Stimulated activated naive CD8-positive, alpha-beta T cell treated with anti-CD3 and anti-CD28 coated beads, Interleukin-15, Interleukin-2, amounts not matched to agents 100 ng/mL and 50 ng/mL, for 24 hours (primary cell): ENCODE measurements at regions not wholly inside any gene's neighbourhood (a gene's known extent, or its start where the extent isn't known, plus 50 kb on each side); places are given as distances from the start of the nearest gene placed in this dataset.
A peak's percentile ranks its signal among the peaks of the same experiment; 100 is the strongest.

Experiments
- H3K27ac Mint-ChIP-seq: one replicate; pipeline ENCODE4 v1.8.0; 2021; ENCODE audit warnings: mild to moderate bottlenecking, mixed read lengths
- H3K27me3 Mint-ChIP-seq: one replicate; pipeline ENCODE4 v1.8.0; 2021; ENCODE audit warnings: mixed read lengths
- H3K36me3 Mint-ChIP-seq: one replicate; pipeline ENCODE4 v1.8.0; 2021; ENCODE audit warnings: low read depth, mixed read lengths
- H3K4me1 Mint-ChIP-seq: one replicate; pipeline ENCODE4 v1.8.0; 2021; ENCODE audit warnings: low read depth, mixed read lengths
- H3K4me3 Mint-ChIP-seq: one replicate; pipeline ENCODE4 v1.8.0; 2021; ENCODE audit warnings: mild to moderate bottlenecking, mixed read lengths
- H3K9me3 Mint-ChIP-seq: one replicate; pipeline ENCODE4 v1.8.0; 2021; ENCODE audit warnings: mixed read lengths

- Mint-ChIP-seq H3K27me3 (peaks cover 9% of the 10 kb centered on the region), H3K4me3 (no peak overlapping the region), H3K27ac (no peak overlapping the region), H3K9me3 (no peaks in the 10 kb centered on the region), H3K4me1 (no peaks in the 10 kb centered on the region), H3K36me3 (no peaks in the 10 kb centered on the region)
Observed at GRCh38 chr1:42041031-42041430, 112.2 kb upstream of the GUCA2B start.

- H3K27me3 Mint-ChIP-seq: peaks cover 9% of the 10 kb centered on the region
- H3K4me3 Mint-ChIP-seq: no peak overlapping the region
- no peaks in the 10 kb centered on the region for H3K4me1 Mint-ChIP-seq
- H3K9me3 Mint-ChIP-seq: no peaks in the 10 kb centered on the region
- H3K36me3 Mint-ChIP-seq: no peaks in the 10 kb centered on the region
- no peak overlapping the region for H3K27ac Mint-ChIP-seq
Observed at GRCh38 chr1:42040159-42040558, 113.1 kb upstream of the GUCA2B start.

- Mint-ChIP-seq H3K9me3 (no peaks in the 10 kb centered on the region), H3K36me3 (no peaks in the 10 kb centered on the region), H3K27me3 (peaks cover 4% of the 10 kb centered on the region), H3K4me1 (peaks cover 12% of the 10 kb centered on the region), H3K27ac (no peak overlapping the region), H3K4me3 (no peak overlapping the region)
Observed at GRCh38 chr1:42038261-42038660, 114.9 kb upstream of the GUCA2B start.

GRCh38 chr1:42037586-42037985, 115.6 kb upstream of the GUCA2B start:
- no peak overlapping the region for H3K4me3 Mint-ChIP-seq
- H3K9me3 Mint-ChIP-seq: no peaks in the 10 kb centered on the region
- no peaks in the 10 kb centered on the region for H3K36me3 Mint-ChIP-seq
- peaks cover 19% of the 10 kb centered on the region for H3K4me1 Mint-ChIP-seq
- H3K27me3 Mint-ChIP-seq: peaks cover 4% of the 10 kb centered on the region
- no peak overlapping the region for H3K27ac Mint-ChIP-seq

GRCh38 chr1:42037161-42037560, 116.0 kb upstream of the GUCA2B start:
- Mint-ChIP-seq H3K27me3 (peaks cover 4% of the 10 kb centered on the region), H3K9me3 (no peaks in the 10 kb centered on the region), H3K4me1 (peaks cover 23% of the 10 kb centered on the region), H3K4me3 (no peak overlapping the region), H3K36me3 (no peaks in the 10 kb centered on the region), H3K27ac (no peak overlapping the region)

- peaks cover 33% of the 10 kb centered on the region for H3K4me1 Mint-ChIP-seq
- H3K27ac Mint-ChIP-seq: no peak overlapping the region
- peak overlapping the region; percentile 82 for H3K4me3 Mint-ChIP-seq
- H3K9me3 Mint-ChIP-seq: no peaks in the 10 kb centered on the region
- peaks cover 4% of the 10 kb centered on the region for H3K27me3 Mint-ChIP-seq
- no peaks in the 10 kb centered on the region for H3K36me3 Mint-ChIP-seq
Observed at GRCh38 chr1:42035830-42036604, 117.2 kb upstream of the GUCA2B start.

- Mint-ChIP-seq H3K9me3 (no peaks in the 10 kb centered on the region), H3K4me3 (peak overlapping the region; percentile 87), H3K27me3 (peaks cover 4% of the 10 kb centered on the region), H3K27ac (no peak overlapping the region), H3K36me3 (no peaks in the 10 kb centered on the region), H3K4me1 (peaks cover 34% of the 10 kb centered on the region)
Observed at GRCh38 chr1:42035205-42035829, 116.6 kb upstream of the HIVEP3 start.

- Mint-ChIP-seq H3K4me1 (peaks cover 34% of the 10 kb centered on the region), H3K27ac (no peak overlapping the region), H3K36me3 (no peaks in the 10 kb centered on the region), H3K9me3 (no peaks in the 10 kb centered on the region), H3K4me3 (peak overlapping the region; percentile 87), H3K27me3 (peaks cover 4% of the 10 kb centered on the region)
Observed at GRCh38 chr1:42034426-42034825, 115.7 kb upstream of the HIVEP3 start.

GRCh38 chr1:42033629-42034028, 114.9 kb upstream of the HIVEP3 start:
- Mint-ChIP-seq H3K27ac (no peak overlapping the region), H3K36me3 (no peaks in the 10 kb centered on the region), H3K4me3 (no peak overlapping the region), H3K4me1 (peaks cover 34% of the 10 kb centered on the region), H3K27me3 (peaks cover 4% of the 10 kb centered on the region), H3K9me3 (no peaks in the 10 kb centered on the region)

- Mint-ChIP-seq H3K9me3 (peaks cover 5% of the 10 kb centered on the region), H3K36me3 (no peaks in the 10 kb centered on the region), H3K4me3 (no peak overlapping the region), H3K27ac (no peak overlapping the region), H3K27me3 (peaks cover 6% of the 10 kb centered on the region), H3K4me1 (peaks cover 27% of the 10 kb centered on the region)
Observed at GRCh38 chr1:42017730-42018129, 99.0 kb upstream of the HIVEP3 start.

- no peak overlapping the region for H3K4me3 Mint-ChIP-seq
- peaks cover 27% of the 10 kb centered on the region for H3K4me1 Mint-ChIP-seq
- no peak overlapping the region for H3K27ac Mint-ChIP-seq
Observed at GRCh38 chr1:42017259-42017658, 98.5 kb upstream of the HIVEP3 start.

GRCh38 chr1:42014823-42015222, 96.1 kb upstream of the HIVEP3 start:
- peaks cover 27% of the 10 kb centered on the region for H3K4me1 Mint-ChIP-seq
- H3K9me3 Mint-ChIP-seq: peaks cover 5% of the 10 kb centered on the region
- no peak overlapping the region for H3K27ac Mint-ChIP-seq
- peak overlapping the region; percentile 18 for H3K4me3 Mint-ChIP-seq
- H3K36me3 Mint-ChIP-seq: no peaks in the 10 kb centered on the region
- peaks cover 6% of the 10 kb centered on the region for H3K27me3 Mint-ChIP-seq

More at GRCh38 chr1:42017259-42017658, 98.5 kb upstream of the HIVEP3 start:
- Mint-ChIP-seq H3K27me3 (peaks cover 6% of the 10 kb centered on the region), H3K9me3 (peaks cover 5% of the 10 kb centered on the region), H3K36me3 (no peaks in the 10 kb centered on the region)

- peaks cover 6% of the 10 kb centered on the region for H3K27me3 Mint-ChIP-seq
- H3K4me1 Mint-ChIP-seq: peaks cover 32% of the 10 kb centered on the region
- H3K9me3 Mint-ChIP-seq: peaks cover 5% of the 10 kb centered on the region
- peak overlapping the region; percentile 45 for H3K27ac Mint-ChIP-seq
- H3K36me3 Mint-ChIP-seq: no peaks in the 10 kb centered on the region
- H3K4me3 Mint-ChIP-seq: peak overlapping the region; percentile 6
Observed at GRCh38 chr1:42013881-42014470, 95.3 kb upstream of the HIVEP3 start.

GRCh38 chr1:42012852-42013251, 94.1 kb upstream of the HIVEP3 start:
- H3K27me3 Mint-ChIP-seq: peaks cover 6% of the 10 kb centered on the region
- peaks cover 36% of the 10 kb centered on the region for H3K4me1 Mint-ChIP-seq
- H3K27ac Mint-ChIP-seq: no peak overlapping the region
- H3K36me3 Mint-ChIP-seq: no peaks in the 10 kb centered on the region
- H3K4me3 Mint-ChIP-seq: no peak overlapping the region
- H3K9me3 Mint-ChIP-seq: no peaks in the 10 kb centered on the region

GRCh38 chr1:42010381-42010780, 91.7 kb upstream of the HIVEP3 start:
- peaks cover 2% of the 10 kb centered on the region for H3K27me3 Mint-ChIP-seq
- H3K27ac Mint-ChIP-seq: no peak overlapping the region
- no peak overlapping the region for H3K4me3 Mint-ChIP-seq
- H3K4me1 Mint-ChIP-seq: peaks cover 28% of the 10 kb centered on the region
- H3K36me3 Mint-ChIP-seq: no peaks in the 10 kb centered on the region
- no peaks in the 10 kb centered on the region for H3K9me3 Mint-ChIP-seq
